HepG2 (cell line): ENCODE measurements at regions not wholly inside any gene's neighbourhood (a gene's known extent, or its start where the extent isn't known, plus 50 kb on each side); places are given as distances from the start of the nearest gene placed in this dataset.

Experiments used
- AHDC1 ChIP-seq: sonication (generic); formaldehyde crosslinking; IDR thresholded peaks from 2 replicates; pipeline ENCODE4 v1.5.1; 2020; ENCODE audit warnings: mild to moderate bottlenecking, missing genetic modification reagents, borderline replicate concordance
- FOXO1 ChIP-seq: sonication (generic); formaldehyde crosslinking; IDR thresholded peaks from 2 replicates; pipeline ENCODE4 v1.4.0; 2020; ENCODE audit warnings: missing genetic modification reagents
- GPBP1L1 ChIP-seq: sonication (generic); formaldehyde crosslinking; IDR thresholded peaks from 2 replicates; pipeline ENCODE4 v1.5.0; 2020; ENCODE audit warnings: mild to moderate bottlenecking, missing genetic modification reagents
- HMG20A ChIP-seq: IDR thresholded peaks from 2 replicates; pipeline ENCODE4 v1.6.1; 2016; ENCODE audit warnings: borderline replicate concordance
- HOXA5 ChIP-seq: sonication (generic); formaldehyde crosslinking; IDR thresholded peaks from 2 replicates; pipeline ENCODE4 v1.4.0; 2020; ENCODE audit warnings: missing genetic modification reagents
- KDM5A ChIP-seq: fragments of 200-600 bp; sonication (generic); IDR thresholded peaks from 2 replicates; pipeline ENCODE4 v1.7.0; 2018; ENCODE audit warnings: antibody characterized with exemption, mild to moderate bottlenecking, low read length, borderline replicate concordance
- LRRFIP1 ChIP-seq: sonication (generic); formaldehyde crosslinking; conservative IDR thresholded peaks from 2 replicates; pipeline ENCODE4 v1.4.0; 2020; ENCODE audit warnings: missing genetic modification reagents
- NR2F2 ChIP-seq: IDR thresholded peaks from 2 replicates; pipeline ENCODE4 v1.6.1; 2012; ENCODE audit warnings: low read depth, inconsistent platforms, borderline replicate concordance
- PHF21A ChIP-seq: sonication (generic); formaldehyde crosslinking; IDR thresholded peaks from 2 replicates; pipeline ENCODE4 v1.5.0; 2020; ENCODE audit warnings: mild to moderate bottlenecking, missing genetic modification reagents
- TARDBP ChIP-seq: sonication (generic); formaldehyde crosslinking; IDR thresholded peaks from 2 replicates; pipeline ENCODE4 v1.8.0; 2022; ENCODE audit warnings: mild to moderate bottlenecking, missing genetic modification reagents
- TCF12 ChIP-seq, 2 experiments: fragments of 450-650 bp in 1 of 2; sonication (generic) in 1 of 2; formaldehyde crosslinking in 1 of 2; IDR thresholded peaks; 2 replicates each; pipeline versions ENCODE4 v1.6.1 to v1.8.0; 2017 to 2022; ENCODE audit warnings: antibody characterized with exemption in 1 of 2, mild to moderate bottlenecking in 1 of 2, missing genetic modification reagents in 1 of 2, moderate library complexity in 1 of 2
- ZBTB1 ChIP-seq: sonication (generic); formaldehyde crosslinking; IDR thresholded peaks from 2 replicates; pipeline ENCODE4 v1.4.0; 2020; ENCODE audit warnings: missing genetic modification reagents, borderline replicate concordance
- ZNF230 ChIP-seq: sonication (generic); formaldehyde crosslinking; IDR thresholded peaks from 2 replicates; pipeline ENCODE4 v1.4.0; 2020; ENCODE audit warnings: mild to moderate bottlenecking, missing genetic modification reagents
- ZNF670 ChIP-seq: sonication (generic); formaldehyde crosslinking; IDR thresholded peaks from 2 replicates; pipeline ENCODE4 v1.8.0; 2022; ENCODE audit warnings: mild to moderate bottlenecking, missing genetic modification reagents, borderline replicate concordance
- ZNF746 ChIP-seq: sonication (generic); formaldehyde crosslinking; IDR thresholded peaks from 2 replicates; pipeline ENCODE4 v1.8.0; 2022; ENCODE audit warnings: mild to moderate bottlenecking, missing genetic modification reagents
- TF ChIP-seq, protein P1 (sequence below): sonication (generic); formaldehyde crosslinking; IDR thresholded peaks from 2 replicates; pipeline ENCODE4 v1.5.0; 2020; ENCODE audit warnings: missing genetic modification reagents

- TF ChIP-seq AHDC1 (CRISPR knock-in tag) (peak; percentile 62; the same call in 1 of the 2 replicates), ZNF746 (CRISPR knock-in tag) (no peak), KDM5A (no peak), FOXO1 (CRISPR knock-in tag) (no peak), LRRFIP1 (CRISPR knock-in tag) (no peak), PHF21A (peak; percentile 16; the same call in 1 of the 2 replicates), NR2F2 (peak; percentile 38; the same call in 1 of the 2 replicates), HMG20A (peak; percentile 48; the same call in 1 of the 2 replicates), ZNF670 (CRISPR knock-in tag) (0 out of 2 replicates have a peak, but pooled peaks have one; percentile 42), TCF12 (IDR thresholded peaks at IDR 0.05) (no peak), TCF12 (CRISPR knock-in tag; IDR thresholded peaks at IDR 0.05) (no peak), ZBTB1 (no peak), HOXA5 (CRISPR knock-in tag) (no peak), ZNF230 (CRISPR knock-in tag) (no peak), GPBP1L1 (CRISPR knock-in tag) (no peak), TARDBP (CRISPR knock-in tag) (peak; percentile 50; the same call in 1 of the 2 replicates)
- TF ChIP-seq, protein P1, sequence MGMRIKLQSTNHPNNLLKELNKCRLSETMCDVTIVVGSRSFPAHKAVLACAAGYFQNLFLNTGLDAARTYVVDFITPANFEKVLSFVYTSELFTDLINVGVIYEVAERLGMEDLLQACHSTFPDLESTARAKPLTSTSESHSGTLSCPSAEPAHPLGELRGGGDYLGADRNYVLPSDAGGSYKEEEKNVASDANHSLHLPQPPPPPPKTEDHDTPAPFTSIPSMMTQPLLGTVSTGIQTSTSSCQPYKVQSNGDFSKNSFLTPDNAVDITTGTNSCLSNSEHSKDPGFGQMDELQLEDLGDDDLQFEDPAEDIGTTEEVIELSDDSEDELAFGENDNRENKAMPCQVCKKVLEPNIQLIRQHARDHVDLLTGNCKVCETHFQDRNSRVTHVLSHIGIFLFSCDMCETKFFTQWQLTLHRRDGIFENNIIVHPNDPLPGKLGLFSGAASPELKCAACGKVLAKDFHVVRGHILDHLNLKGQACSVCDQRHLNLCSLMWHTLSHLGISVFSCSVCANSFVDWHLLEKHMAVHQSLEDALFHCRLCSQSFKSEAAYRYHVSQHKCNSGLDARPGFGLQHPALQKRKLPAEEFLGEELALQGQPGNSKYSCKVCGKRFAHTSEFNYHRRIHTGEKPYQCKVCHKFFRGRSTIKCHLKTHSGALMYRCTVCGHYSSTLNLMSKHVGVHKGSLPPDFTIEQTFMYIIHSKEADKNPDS (CRISPR knock-in tag): no peak
Measured at GRCh38 chr3:148255981-148256969, 441.4 kb upstream of the AGTR1 start (continued).
